ENCODE measurements at regions not wholly inside any gene's neighbourhood (a gene's known extent, or its start where the extent isn't known, plus 50 kb on each side); places are given as distances from the start of the nearest gene placed in this dataset.

- no peak for DNase-seq
Measured at GRCh38 chr11:71356280-71356876, 91.8 kb downstream of the DHCR7 start.

DNA sequence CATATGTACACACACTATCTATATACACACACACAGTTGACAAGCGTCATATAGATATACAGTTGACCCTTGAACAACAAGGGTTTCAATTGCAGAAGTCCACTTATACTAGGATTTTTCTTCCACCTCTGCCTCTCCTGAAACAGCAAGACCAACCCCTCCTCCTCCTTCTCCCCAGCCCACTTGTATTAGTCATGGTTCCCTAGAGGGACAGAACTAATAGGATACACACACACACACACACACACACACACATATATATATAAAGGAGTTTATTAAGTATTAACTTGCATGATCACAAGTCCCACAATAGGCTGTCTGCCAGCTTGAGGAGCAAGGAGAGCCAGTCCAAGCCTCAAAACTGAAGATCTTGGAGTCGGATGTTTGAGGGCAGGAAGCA, 92.9 kb downstream of the DHCR7 start:
- DNase-seq: no peak

GRCh38 chr11:71354394-71355105, 93.6 kb downstream of the DHCR7 start:
- DNase-seq: no peak

- DNase-seq: no peak
Measured at GRCh38 chr11:71352748-71353147, 95.4 kb downstream of the DHCR7 start.

- no peak for DNase-seq
Measured at GRCh38 chr11:71352226-71352625, 96.0 kb downstream of the DHCR7 start.

GRCh38 chr11:71349627-71350026, 97.2 kb upstream of the SHANK2 start:
- DNase-seq: no peak

DNA sequence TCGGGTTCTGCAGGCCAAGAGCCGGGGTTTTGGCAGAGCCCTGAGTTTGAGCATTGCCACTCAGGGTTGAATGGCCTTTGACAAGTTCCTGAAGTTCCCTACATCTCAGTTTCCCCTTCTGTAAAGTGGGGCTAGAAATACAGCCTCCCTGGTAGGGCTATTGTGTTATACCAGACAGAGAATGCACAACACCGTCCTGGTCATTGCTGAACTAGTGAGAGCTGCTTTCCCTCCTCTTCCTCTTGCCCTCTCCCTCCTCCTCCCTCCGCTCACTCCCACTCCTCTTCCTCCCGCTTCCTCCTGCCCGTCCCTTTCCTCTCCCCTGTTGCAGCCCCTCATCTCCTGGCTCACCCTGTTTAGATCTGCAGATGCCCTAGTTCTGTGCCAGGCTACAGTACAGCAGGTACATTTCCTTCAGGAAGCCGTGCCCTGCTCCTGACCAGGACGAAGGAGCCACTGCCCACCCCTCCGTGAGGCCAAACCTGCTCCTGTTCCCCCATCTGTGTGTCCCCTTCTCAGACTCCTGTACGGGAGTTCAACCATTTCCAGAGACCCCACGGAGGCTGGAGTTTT, 91.5 kb upstream of the SHANK2 start:
- DNase-seq: no peak

GRCh38 chr11:71342951-71343827, 90.8 kb upstream of the SHANK2 start:
- no peak for DNase-seq

DNA sequence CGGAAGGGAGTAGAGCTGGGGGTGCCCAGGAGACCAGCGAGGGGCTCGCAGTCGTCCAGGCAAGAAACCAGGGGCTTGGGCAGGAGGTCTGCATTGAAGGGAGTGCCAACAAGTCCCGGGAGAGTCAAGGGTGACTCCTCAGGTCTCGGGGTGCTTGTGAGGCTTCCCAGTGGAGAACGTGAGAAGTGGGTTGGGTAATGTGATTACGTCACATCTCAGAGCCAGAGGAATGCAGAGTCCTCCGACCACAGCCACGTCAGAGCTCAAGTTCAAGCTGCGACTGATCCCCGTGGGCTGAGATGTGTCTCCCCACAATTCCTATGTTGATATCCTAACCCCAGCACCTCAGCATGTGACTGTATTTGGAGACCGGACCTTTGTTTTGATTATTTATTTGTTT, 89.7 kb upstream of the SHANK2 start:
- DNase-seq: no peak

- DNase-seq: no peak
Measured at GRCh38 chr11:71341596-71341995, 89.2 kb upstream of the SHANK2 start.

DNA sequence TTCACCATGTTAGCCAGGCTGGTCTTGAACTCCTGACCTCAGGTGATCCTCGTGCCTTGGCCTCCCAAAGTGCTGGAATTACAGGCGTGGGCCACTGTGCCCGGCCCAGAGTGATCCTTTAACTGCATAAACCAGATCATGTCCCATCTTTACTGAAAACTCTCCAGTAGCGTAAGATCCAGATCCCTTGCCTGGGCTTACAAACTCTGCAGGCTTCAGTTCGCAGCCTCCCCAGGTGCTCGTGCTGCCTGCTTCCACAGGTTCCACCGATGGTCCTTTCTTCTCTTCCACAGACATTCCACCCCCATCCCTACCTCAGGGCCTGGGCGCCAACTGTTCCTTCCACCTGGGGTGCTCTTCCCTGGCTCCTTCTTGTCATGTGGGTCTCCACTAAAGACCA, 88.8 kb upstream of the SHANK2 start:
- DNase-seq: no peak

- no peak for DNase-seq
Measured at GRCh38 chr11:71340086-71340606, 87.8 kb upstream of the SHANK2 start.

DNA sequence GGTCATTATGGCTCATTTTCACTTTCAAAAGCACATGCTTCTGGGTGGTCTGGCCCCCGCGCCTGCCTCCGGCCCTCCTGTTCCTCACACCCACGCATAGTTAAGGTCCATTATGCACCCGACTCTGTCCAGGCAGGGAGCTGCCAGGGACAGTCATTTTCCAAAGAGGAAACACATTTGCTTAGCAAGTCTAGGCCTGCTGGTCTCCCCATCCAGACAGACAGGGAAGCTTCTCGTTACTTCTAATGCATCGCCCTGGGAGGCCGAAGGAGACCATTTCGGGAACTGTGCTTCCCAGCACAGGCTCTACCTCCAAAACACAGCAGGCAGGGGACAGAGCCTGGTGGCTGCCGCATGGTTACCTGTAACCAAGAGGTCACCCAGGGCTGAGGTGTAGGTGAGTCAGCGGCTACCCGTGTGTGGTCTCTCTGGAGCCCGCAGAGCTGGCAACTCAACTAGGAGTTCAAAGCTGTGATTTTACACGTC, 87.1 kb upstream of the SHANK2 start:
- DNase-seq: peak; percentile 28

DNA sequence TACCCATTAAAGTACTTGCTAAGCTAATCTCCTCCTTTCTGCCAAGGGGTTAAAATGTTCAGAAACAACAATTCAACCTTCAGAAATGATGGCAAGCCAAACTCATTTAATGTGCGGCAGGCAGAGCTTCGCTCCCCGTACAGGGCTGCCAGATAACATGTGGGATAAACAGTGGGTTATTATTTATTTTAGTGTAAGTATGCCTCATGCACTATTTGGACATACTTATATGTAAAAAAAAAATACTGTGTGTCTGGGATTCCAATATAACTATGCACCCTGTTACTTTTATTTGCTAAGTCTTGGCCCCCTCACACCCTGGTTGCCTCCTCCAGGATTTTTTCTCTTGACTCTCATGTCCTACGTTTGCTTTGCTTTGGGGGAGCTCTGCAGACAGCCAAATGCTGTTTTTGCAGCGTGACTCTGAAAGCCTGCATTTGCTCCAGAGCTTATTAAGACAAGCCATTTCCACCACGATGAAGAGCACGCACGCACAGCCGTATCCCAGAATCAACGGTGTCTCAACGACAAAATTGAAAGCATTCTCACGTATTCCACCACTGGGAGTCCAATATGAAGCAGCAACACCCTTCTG, 86.5 kb upstream of the SHANK2 start:
- no peak for DNase-seq

DNA sequence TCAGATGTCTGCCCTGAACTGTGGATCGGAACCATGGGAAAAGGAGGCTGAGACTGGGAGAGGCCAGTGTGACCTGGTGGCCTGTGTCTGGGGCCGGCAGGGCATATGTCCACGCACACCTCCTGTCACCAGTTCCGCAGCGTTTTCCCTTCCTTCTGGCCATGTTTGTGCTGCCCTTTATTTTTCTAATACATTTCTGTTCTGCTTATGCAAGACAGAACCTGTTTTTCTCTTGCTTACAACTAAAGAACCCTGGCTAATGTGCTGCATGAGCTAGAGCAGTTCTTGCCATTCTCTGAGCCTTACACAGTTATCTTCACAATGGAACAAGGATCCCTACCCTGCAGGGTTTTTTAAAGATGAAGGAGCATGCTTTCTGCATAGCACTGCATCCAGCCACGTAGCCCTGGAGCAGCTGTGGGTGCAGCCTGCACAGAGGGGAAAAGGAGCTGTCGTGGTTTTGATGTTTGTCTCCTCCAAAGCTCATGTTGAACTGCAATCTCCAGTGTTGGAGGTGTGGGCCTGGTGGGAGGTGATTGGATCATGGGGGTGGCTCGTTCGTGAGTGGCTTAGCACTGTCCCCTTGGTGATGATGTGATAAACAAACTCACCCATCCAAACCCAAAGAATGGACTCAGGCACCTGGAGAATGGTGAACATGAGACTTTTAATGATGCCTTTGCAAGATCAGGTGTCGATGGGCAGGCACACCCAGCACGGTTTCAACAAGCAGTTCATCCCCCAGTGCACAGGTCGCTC, 84.8 kb upstream of the SHANK2 start:
- DNase-seq: peak; percentile 5

DNA sequence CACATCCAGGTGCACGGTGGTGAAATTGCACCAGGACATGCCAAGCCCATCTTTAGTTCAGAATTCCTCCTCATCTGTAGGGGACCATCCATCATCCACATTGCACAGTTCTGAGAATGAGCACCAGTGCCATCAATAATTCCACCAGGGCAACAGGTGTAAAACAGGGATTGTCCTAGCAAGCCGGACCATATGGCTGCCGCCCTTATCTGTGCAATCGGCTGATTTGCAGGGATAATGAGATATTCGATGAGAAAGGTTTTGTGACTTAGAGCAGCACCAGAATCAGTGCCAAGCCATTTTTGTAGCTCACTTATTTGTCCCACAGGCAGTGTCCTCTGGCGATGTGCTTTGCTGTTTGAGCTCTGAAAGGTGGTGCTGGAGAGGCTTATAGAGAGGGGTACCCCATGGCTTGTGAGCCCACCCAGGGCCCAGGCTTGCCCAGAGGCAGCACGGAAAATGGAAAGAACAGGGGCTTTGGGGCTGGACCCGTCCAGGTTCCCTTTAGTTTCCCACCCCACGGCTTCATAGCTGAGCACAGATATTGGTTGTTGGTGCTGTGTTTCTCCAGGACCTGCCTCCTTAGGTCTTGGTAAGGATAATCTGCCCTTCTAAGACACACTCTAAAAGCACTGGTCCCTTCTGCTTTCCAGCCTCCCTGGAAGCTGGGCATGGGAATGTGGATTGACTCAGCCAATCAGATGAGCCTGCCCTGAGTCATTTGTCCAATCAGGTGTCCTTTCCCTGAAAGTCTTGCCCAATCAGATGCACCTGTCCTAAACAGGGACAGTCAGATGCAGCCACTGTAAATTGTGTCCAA, 84.0 kb upstream of the SHANK2 start:
- DNase-seq: peak; percentile 1

- DNase-seq: peak; percentile 1
Measured at GRCh38 chr11:71335371-71335770, 83.0 kb upstream of the SHANK2 start.

GRCh38 chr11:71334191-71334590, 81.8 kb upstream of the SHANK2 start:
- no peak for DNase-seq

- DNase-seq: no peak
Measured at GRCh38 chr11:71333473-71333872, 81.1 kb upstream of the SHANK2 start.

DNA sequence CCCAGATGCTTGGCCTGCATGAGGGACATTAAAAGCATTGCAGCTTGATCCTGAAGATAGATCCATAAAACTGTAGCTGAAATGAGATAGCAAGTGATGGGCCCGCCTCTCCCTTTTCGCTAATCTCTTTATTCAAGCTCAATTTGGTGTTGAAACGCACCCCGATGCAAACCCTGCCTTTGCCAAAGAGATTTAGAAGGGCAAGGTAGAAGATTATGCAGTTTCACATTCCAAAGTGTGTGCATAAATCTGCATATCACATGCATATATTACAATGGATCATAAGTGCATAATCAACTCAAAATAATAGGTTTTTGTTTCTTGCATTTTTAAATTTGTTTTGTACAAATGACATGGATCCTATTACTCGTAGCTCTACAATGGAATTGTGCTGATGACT, 80.1 kb upstream of the SHANK2 start:
- DNase-seq: no peak

DNA sequence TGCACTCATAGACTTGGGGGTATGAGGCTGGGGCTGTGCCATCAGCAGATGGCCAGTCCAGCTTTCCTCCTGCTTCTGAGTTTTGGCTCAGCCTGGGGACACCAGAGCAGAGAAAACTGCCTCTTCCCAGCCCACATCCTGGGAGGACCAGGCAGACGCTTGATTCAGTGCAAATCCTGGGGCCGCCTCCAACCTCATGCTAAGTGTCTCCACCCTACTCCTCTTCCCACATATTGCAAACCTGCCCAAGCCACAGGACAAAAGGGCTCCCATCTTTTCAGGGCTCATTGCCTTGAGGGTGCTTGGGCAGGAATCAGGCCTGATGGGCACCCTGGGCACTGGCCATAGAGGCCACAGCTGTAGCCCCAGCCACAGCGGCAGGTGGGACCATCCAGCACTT, 79.7 kb upstream of the SHANK2 start:
- no peak for DNase-seq

All from right hindlimb (tissue), 1 donor.